Activated naive CD4-positive, alpha-beta T cell treated with anti-CD3 and anti-CD28 coated beads, Interleukin-2, amount 50 U/mL, for 72 hours (primary cell): ENCODE measurements at regions not wholly inside any gene's neighbourhood (a gene's known extent, or its start where the extent isn't known, plus 50 kb on each side); places are given as distances from the start of the nearest gene placed in this dataset.

Experiments
- ATAC-seq, 2 donors: fragments of 150-1000 bp; cut with Tn5 transposase; 2 replicates each; pipeline ENCODE4 v1.10.0; 2021; ENCODE audit warnings: mild to moderate bottlenecking in 2 of 2, moderate library complexity in 2 of 2
- DNase-seq, 2 donors: peaks; one replicate each; pipeline ENCODE4 v3.0.0; 2021 to 2022; ENCODE audit warnings: low spot score in 2 of 2
- H3K27ac Mint-ChIP-seq, 2 donors: one replicate each; pipeline ENCODE4 v1.8.0; 2022; ENCODE audit warnings: mild to moderate bottlenecking in 2 of 2, mixed read lengths in 2 of 2
- H3K36me3 Mint-ChIP-seq, 2 donors: one replicate each; pipeline ENCODE4 v1.8.0; 2022; ENCODE audit warnings: mixed read lengths in 2 of 2
- H3K9me3 Mint-ChIP-seq, 2 donors: one replicate each; pipeline ENCODE4 v1.8.0; 2022; ENCODE audit warnings: mixed read lengths in 2 of 2

GRCh38 chr12:65536876-65537681, 258.6 kb downstream of the MSRB3 start:
- ATAC-seq: no peak
- no peak for DNase-seq
- H3K36me3 Mint-ChIP-seq: peaks cover 8 to 11% of the 10 kb centered on the region in 2 donors
- H3K9me3 Mint-ChIP-seq: peaks cover 11 to 16% of the 10 kb centered on the region in 2 donors
- no peak overlapping the region for H3K27ac Mint-ChIP-seq

- DNase-seq (no peak), ATAC-seq (no peak)
- Mint-ChIP-seq H3K9me3 (peaks cover 11 to 16% of the 10 kb centered on the region in 2 donors), H3K27ac (no peak overlapping the region), H3K36me3 (peaks cover 8 to 11% of the 10 kb centered on the region in 2 donors)
These were observed 259.5 kb downstream of the MSRB3 start for GRCh38 chr12:65537978-65538377.

- peaks cover 11 to 16% of the 10 kb centered on the region in 2 donors for H3K9me3 Mint-ChIP-seq
- H3K36me3 Mint-ChIP-seq: peaks cover 8 to 11% of the 10 kb centered on the region in 2 donors
- ATAC-seq (no peak), DNase-seq (no peak)
- no peak overlapping the region for H3K27ac Mint-ChIP-seq
These were observed 260.5 kb downstream of the MSRB3 start for GRCh38 chr12:65539023-65539422.

- Mint-ChIP-seq H3K36me3 (peaks cover 8 to 11% of the 10 kb centered on the region in 2 donors), H3K9me3 (peaks cover 11 to 16% of the 10 kb centered on the region in 2 donors), H3K27ac (no peak overlapping the region)
- DNase-seq (no peak), ATAC-seq (no peak)
These were observed 261.7 kb downstream of the MSRB3 start for GRCh38 chr12:65540140-65540539.

GRCh38 chr12:65546528-65546927, 268.0 kb downstream of the MSRB3 start:
- ATAC-seq (no peak), DNase-seq (no peak)
- Mint-ChIP-seq H3K9me3 (no peaks in the 10 kb centered on the region), H3K36me3 (no peaks in the 10 kb centered on the region), H3K27ac (no peak overlapping the region)

- no peak overlapping the region for H3K27ac Mint-ChIP-seq
- DNase-seq (peak; percentile 56 to 71), ATAC-seq (peak; percentile 74 to 91)
- no peaks in the 10 kb centered on the region for H3K9me3 Mint-ChIP-seq
- H3K36me3 Mint-ChIP-seq: no peaks in the 10 kb centered on the region
These were observed 267.4 kb upstream of the HMGA2 start for GRCh38 chr12:65556676-65557437.

- Mint-ChIP-seq H3K9me3 (no peaks in the 10 kb centered on the region), H3K27ac (no peak overlapping the region), H3K36me3 (no peaks in the 10 kb centered on the region)
- DNase-seq (no peak), ATAC-seq (no peak)
These were observed 266.7 kb upstream of the HMGA2 start for GRCh38 chr12:65557438-65558181.

GRCh38 chr12:65560286-65560685, 264.0 kb upstream of the HMGA2 start:
- H3K27ac Mint-ChIP-seq: no peak overlapping the region
- no peak for ATAC-seq

GRCh38 chr12:65561798-65562382, 262.4 kb upstream of the HMGA2 start:
- Mint-ChIP-seq H3K9me3 (no peaks in the 10 kb centered on the region), H3K27ac (no peak overlapping the region), H3K36me3 (no peaks in the 10 kb centered on the region)
- ATAC-seq: no peak
- DNase-seq: no peak

More at GRCh38 chr12:65560286-65560685, 264.0 kb upstream of the HMGA2 start:
- Mint-ChIP-seq H3K36me3 (no peaks in the 10 kb centered on the region), H3K9me3 (no peaks in the 10 kb centered on the region)
- no peak for DNase-seq

- no peak for ATAC-seq
- no peak for DNase-seq
- Mint-ChIP-seq H3K27ac (no peak overlapping the region), H3K9me3 (no peaks in the 10 kb centered on the region), H3K36me3 (no peaks in the 10 kb centered on the region)
These were observed 258.4 kb upstream of the HMGA2 start for GRCh38 chr12:65565601-65566560.

- Mint-ChIP-seq H3K27ac (no peak overlapping the region), H3K36me3 (no peaks in the 10 kb centered on the region), H3K9me3 (no peaks in the 10 kb centered on the region)
- no peak for DNase-seq
- ATAC-seq: no peak
These were observed 257.5 kb upstream of the HMGA2 start for GRCh38 chr12:65566751-65567150.

GRCh38 chr12:65567820-65568219, 256.5 kb upstream of the HMGA2 start:
- DNase-seq (no peak), ATAC-seq (no peak)
- peaks cover 0 to under 1% of the 10 kb centered on the region in 2 donors for H3K36me3 Mint-ChIP-seq
- H3K27ac Mint-ChIP-seq: no peak overlapping the region
- no peaks in the 10 kb centered on the region for H3K9me3 Mint-ChIP-seq

GRCh38 chr12:65568517-65568916, 255.8 kb upstream of the HMGA2 start:
- peaks cover 4 to 6% of the 10 kb centered on the region in 2 donors for H3K9me3 Mint-ChIP-seq
- DNase-seq: no peak
- H3K27ac Mint-ChIP-seq: no peak overlapping the region
- no peak for ATAC-seq
- peaks cover 6 to 7% of the 10 kb centered on the region in 2 donors for H3K36me3 Mint-ChIP-seq

- H3K27ac Mint-ChIP-seq: no peak overlapping the region
- peaks cover 9 to 11% of the 10 kb centered on the region in 2 donors for H3K36me3 Mint-ChIP-seq
- ATAC-seq (no peak), DNase-seq (no peak)
- peaks cover 8 to 10% of the 10 kb centered on the region in 2 donors for H3K9me3 Mint-ChIP-seq
These were observed 253.7 kb upstream of the HMGA2 start for GRCh38 chr12:65570451-65571130.

GRCh38 chr12:65574867-65575266, 249.4 kb upstream of the HMGA2 start:
- ATAC-seq (no peak), DNase-seq (no peak)
- Mint-ChIP-seq H3K27ac (no peak overlapping the region), H3K36me3 (peaks cover 9 to 11% of the 10 kb centered on the region in 2 donors), H3K9me3 (peaks cover 12 to 14% of the 10 kb centered on the region in 2 donors)
